ENCODE measurements at regions not wholly inside any gene's neighbourhood (a gene's known extent, or its start where the extent isn't known, plus 50 kb on each side); places are given as distances from the start of the nearest gene placed in this dataset.

- H2BK20ac ChIP-seq (ENCODE audit: low read depth, low read length), result no peak overlapping the region
These were observed 664.2 kb upstream of the SLC10A2 start for GRCh38 chr13:103730407-103730806.

More at GRCh38 chr13:103730407-103730806, 664.2 kb upstream of the SLC10A2 start:
- no peak for DNase-seq
- no peak overlapping the region for H2AFZ ChIP-seq (replicated peaks; ENCODE audit: low read length, poor library complexity)
- no peak overlapping the region for H3K4ac ChIP-seq (ENCODE audit: low read depth, low read length)
- H2BK15ac ChIP-seq (ENCODE audit: low read depth, low read length), result no peak overlapping the region
- H3K27me3 ChIP-seq (ENCODE audit: control insufficient read depth, insufficient read depth, low read length), result no peaks in the 10 kb centered on the region
- no TSS peak for BruUV-seq (replicated peaks)
- H4K91ac ChIP-seq (ENCODE audit: insufficient read depth, low read depth, low read length), result no peak overlapping the region
- H3K14ac ChIP-seq (replicated peaks; ENCODE audit: low read depth, low read length), result no peak overlapping the region
- intact Hi-C loops (cut with micrococcal nuclease) (no loop called here), dilution Hi-C loops (cut with HindIII; ENCODE audit: low sequenced_read_pairs, unreplicated experiment) (no loop called here), in situ Hi-C loops (cut with MboI; ENCODE audit: low sequenced_read_pairs) (no loop called here)
- H3K56ac ChIP-seq (ENCODE audit: extremely low read depth, insufficient read depth, low read length), result no peak overlapping the region
- H4K5ac ChIP-seq (ENCODE audit: low read depth, low read length), result no peak overlapping the region
- H3K23ac ChIP-seq (ENCODE audit: low read depth, low read length), result no peak overlapping the region
- H3K79me1 ChIP-seq (ENCODE audit: low read depth in 1 of 2, low read length in 2 of 2), result no peaks in the 10 kb centered on the region
- H3K36me3 ChIP-seq (ENCODE audit: control insufficient read depth, insufficient read depth, low read length), result no peaks in the 10 kb centered on the region
- H3K9me3 ChIP-seq (ENCODE audit: control insufficient read depth, insufficient read depth, low read length), result peaks cover 11% of the 10 kb centered on the region
- H2AK5ac ChIP-seq (ENCODE audit: low read depth, low read length), result no peak overlapping the region
- no peaks in the 10 kb centered on the region for H3K9me1 ChIP-seq (ENCODE audit: insufficient read depth, low read length)
- no peak overlapping the region for H2AK9ac ChIP-seq (replicated peaks; ENCODE audit: low read depth, low read length, poor library complexity)
- H3K4me3 ChIP-seq (ENCODE audit: insufficient read depth, low read depth, low read length), result no peak overlapping the region
- H3K18ac ChIP-seq (ENCODE audit: low read depth, low read length), result no peak overlapping the region
- H4K8ac ChIP-seq (ENCODE audit: low read depth in 2 of 2, low read length in 2 of 2), result no peak overlapping the region
- TF ChIP-seq FOS (IDR thresholded peaks at IDR 0.05; ENCODE audit: low read depth, low read length), result no peak
- TF ChIP-seq ELK1 (IDR thresholded peaks at IDR 0.05; ENCODE audit: borderline replicate concordance, low read depth, low read length), result no peak
- no peak for TF ChIP-seq CHD1 (IDR thresholded peaks at IDR 0.05; ENCODE audit: low read depth, low read length)
- no peak for TF ChIP-seq RCOR1 (IDR thresholded peaks at IDR 0.05; ENCODE audit: insufficient replicate concordance, low read length)
- no peak for TF ChIP-seq USF2 (IDR thresholded peaks at IDR 0.05; ENCODE audit: low read depth, low read length)
- no peak for TF ChIP-seq MAZ (IDR thresholded peaks at IDR 0.05; ENCODE audit: borderline replicate concordance, low read depth, low read length)
- no peak for TF ChIP-seq SMC3 (IDR thresholded peaks at IDR 0.05; ENCODE audit: low read depth, low read length)
- TF ChIP-seq, protein P1, sequence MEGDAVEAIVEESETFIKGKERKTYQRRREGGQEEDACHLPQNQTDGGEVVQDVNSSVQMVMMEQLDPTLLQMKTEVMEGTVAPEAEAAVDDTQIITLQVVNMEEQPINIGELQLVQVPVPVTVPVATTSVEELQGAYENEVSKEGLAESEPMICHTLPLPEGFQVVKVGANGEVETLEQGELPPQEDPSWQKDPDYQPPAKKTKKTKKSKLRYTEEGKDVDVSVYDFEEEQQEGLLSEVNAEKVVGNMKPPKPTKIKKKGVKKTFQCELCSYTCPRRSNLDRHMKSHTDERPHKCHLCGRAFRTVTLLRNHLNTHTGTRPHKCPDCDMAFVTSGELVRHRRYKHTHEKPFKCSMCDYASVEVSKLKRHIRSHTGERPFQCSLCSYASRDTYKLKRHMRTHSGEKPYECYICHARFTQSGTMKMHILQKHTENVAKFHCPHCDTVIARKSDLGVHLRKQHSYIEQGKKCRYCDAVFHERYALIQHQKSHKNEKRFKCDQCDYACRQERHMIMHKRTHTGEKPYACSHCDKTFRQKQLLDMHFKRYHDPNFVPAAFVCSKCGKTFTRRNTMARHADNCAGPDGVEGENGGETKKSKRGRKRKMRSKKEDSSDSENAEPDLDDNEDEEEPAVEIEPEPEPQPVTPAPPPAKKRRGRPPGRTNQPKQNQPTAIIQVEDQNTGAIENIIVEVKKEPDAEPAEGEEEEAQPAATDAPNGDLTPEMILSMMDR (conservative IDR thresholded peaks at IDR 0.05; ENCODE audit: low read depth, low read length), result no peak
- TF ChIP-seq BHLHE40 (IDR thresholded peaks at IDR 0.05; ENCODE audit: low read depth, low read length), result no peak
- TF ChIP-seq NFE2L2 (IDR thresholded peaks at IDR 0.05; ENCODE audit: low read depth, low read length), result no peak
- TF ChIP-seq MXI1 (IDR thresholded peaks at IDR 0.05; ENCODE audit: borderline replicate concordance, low read depth, low read length), result no peak
- TF ChIP-seq CEBPB (IDR thresholded peaks at IDR 0.05; ENCODE audit: low read depth, low read length), result no peak
- no peak for TF ChIP-seq RAD21 (IDR thresholded peaks at IDR 0.05; ENCODE audit: low read length)
- no peak for TF ChIP-seq POLR2A (IDR thresholded peaks at IDR 0.05; ENCODE audit: low read depth, low read length)
- no peak for TF ChIP-seq RFX5 (IDR thresholded peaks at IDR 0.05; ENCODE audit: low read depth, low read length)
- TF ChIP-seq MAFK (IDR thresholded peaks at IDR 0.05; ENCODE audit: low read depth, low read length), result no peak
- 15% methylated on average over 3 of the region's 6 CpGs; no CpG with 5 or more reads in 1 of the 2 experiments for WGBS, 2 experiments (ENCODE audit: extremely low coverage in 2 of 2, insufficient read length in 1 of 2)
- H4K20me1 ChIP-seq (ENCODE audit: insufficient read depth, low read length), result no peaks in the 10 kb centered on the region
- H3K27ac ChIP-seq (ENCODE audit: insufficient read depth, low read length), result no peak overlapping the region
- no peak overlapping the region for H3K4me2 ChIP-seq (ENCODE audit: low read depth, low read length)
- ChIA-PET POLR2A (ENCODE audit: unreplicated experiment) (no interaction called here), CTCF (no interaction called here)
- H2BK120ac ChIP-seq (ENCODE audit: low read depth, low read length), result no peak overlapping the region
- ATAC-seq (ENCODE audit: low read depth), result no peak
- H3K9ac ChIP-seq (ENCODE audit: low read depth, low read length), result no peak overlapping the region
- H3K4me1 ChIP-seq (ENCODE audit: control insufficient read depth, insufficient read depth, low read length), result no peaks in the 10 kb centered on the region
- H2BK5ac ChIP-seq (ENCODE audit: low read depth, low read length, poor library complexity, severe bottlenecking), result no peak overlapping the region

All from IMR-90 (cell line).